Colonic mucosa (tissue), 4 donors: ENCODE measurements at regions not wholly inside any gene's neighbourhood (a gene's known extent, or its start where the extent isn't known, plus 50 kb on each side); places are given as distances from the start of the nearest gene placed in this dataset.
"Not testable (repeated sequence)": the region's sequence is repeated elsewhere in the genome, so short reads cannot be mapped to it uniquely, and the experiment has no call there.

ENCODE experiments used
- DNase-seq: peaks from one replicate; pipeline ENCODE4 v3.0.0-alpha.2; 2020
- H3K27ac ChIP-seq: fragments of 200-600 bp; one replicate; pipeline ENCODE4 v1.8.0; 2021
- H3K27me3 ChIP-seq: fragments of 200-600 bp; one replicate; pipeline ENCODE4 v1.8.0; 2021
- H3K36me3 ChIP-seq: fragments of 200-600 bp; one replicate; pipeline ENCODE4 v1.8.0; 2021
- H3K4me1 ChIP-seq: fragments of 200-600 bp; one replicate; pipeline ENCODE4 v1.8.0; 2021; ENCODE audit warnings: mild to moderate bottlenecking
- H3K4me3 ChIP-seq: fragments of 200-600 bp; one replicate; pipeline ENCODE4 v1.8.0; 2021
- H3K9ac ChIP-seq, 2 donors: one replicate each; pipeline ENCODE4 v1.7.0; 2013; ENCODE audit warnings: control low read depth in 2 of 2, low read depth in 2 of 2, low read length in 2 of 2
- H3K9me3 ChIP-seq: fragments of 200-600 bp; one replicate; pipeline ENCODE4 v1.8.0; 2021
- intact Hi-C: fragments of 100-400 bp; cut with DNase I; formaldehyde crosslinking; loops from one replicate; pipeline ENCODE4 v1.14.1; 2022
- TF ChIP-seq, protein P1 (sequence below): fragments of 200-600 bp; IDR thresholded peaks from one replicate; pipeline ENCODE4 v1.8.0; 2022; ENCODE audit warnings: antibody characterized with exemption, mild to moderate bottlenecking
- donor health status: healthy.
- donor health status: DM: no; HTN: no; CAD: no.
- donor health status: DM: no; HTN: no; CAD: no.

DNA sequence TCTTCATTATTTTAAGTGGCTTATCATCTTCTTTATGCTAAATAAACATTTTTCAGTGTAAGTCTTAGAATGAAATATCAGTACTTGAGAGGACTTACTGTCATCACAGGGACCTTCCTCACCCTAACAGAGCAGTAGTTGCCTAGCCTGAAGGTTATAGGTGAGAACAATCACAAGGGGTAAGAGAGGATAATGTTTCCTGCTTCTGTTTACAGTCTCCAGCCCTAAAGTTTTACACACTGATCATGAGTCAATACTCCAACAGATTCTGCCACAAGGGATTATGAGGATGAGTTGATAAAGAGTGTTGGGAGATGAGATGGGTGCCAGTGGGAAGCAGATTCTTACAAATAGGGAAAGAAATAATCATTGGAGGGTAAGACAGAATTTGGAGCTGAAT is 265.1 kb upstream of the DAB2 start:
- no peaks in the 10 kb centered on the region for H3K4me1 ChIP-seq
- no peaks in the 10 kb centered on the region for H3K36me3 ChIP-seq
- intact Hi-C loops, result loop anchor here (5.0 kb wide), 1 partner anchor 93 kb away; no protein-coding TSS in a partner anchor
- no peaks in the 10 kb centered on the region for H3K27me3 ChIP-seq
- H3K9ac ChIP-seq, result no peak overlapping the region
- H3K4me3 ChIP-seq, result no peak overlapping the region
- TF ChIP-seq, protein P1, sequence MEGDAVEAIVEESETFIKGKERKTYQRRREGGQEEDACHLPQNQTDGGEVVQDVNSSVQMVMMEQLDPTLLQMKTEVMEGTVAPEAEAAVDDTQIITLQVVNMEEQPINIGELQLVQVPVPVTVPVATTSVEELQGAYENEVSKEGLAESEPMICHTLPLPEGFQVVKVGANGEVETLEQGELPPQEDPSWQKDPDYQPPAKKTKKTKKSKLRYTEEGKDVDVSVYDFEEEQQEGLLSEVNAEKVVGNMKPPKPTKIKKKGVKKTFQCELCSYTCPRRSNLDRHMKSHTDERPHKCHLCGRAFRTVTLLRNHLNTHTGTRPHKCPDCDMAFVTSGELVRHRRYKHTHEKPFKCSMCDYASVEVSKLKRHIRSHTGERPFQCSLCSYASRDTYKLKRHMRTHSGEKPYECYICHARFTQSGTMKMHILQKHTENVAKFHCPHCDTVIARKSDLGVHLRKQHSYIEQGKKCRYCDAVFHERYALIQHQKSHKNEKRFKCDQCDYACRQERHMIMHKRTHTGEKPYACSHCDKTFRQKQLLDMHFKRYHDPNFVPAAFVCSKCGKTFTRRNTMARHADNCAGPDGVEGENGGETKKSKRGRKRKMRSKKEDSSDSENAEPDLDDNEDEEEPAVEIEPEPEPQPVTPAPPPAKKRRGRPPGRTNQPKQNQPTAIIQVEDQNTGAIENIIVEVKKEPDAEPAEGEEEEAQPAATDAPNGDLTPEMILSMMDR, result no peak
- no peak for DNase-seq
- H3K27ac ChIP-seq, result peak overlapping the region; percentile 47
- no peaks in the 10 kb centered on the region for H3K9me3 ChIP-seq

DNA sequence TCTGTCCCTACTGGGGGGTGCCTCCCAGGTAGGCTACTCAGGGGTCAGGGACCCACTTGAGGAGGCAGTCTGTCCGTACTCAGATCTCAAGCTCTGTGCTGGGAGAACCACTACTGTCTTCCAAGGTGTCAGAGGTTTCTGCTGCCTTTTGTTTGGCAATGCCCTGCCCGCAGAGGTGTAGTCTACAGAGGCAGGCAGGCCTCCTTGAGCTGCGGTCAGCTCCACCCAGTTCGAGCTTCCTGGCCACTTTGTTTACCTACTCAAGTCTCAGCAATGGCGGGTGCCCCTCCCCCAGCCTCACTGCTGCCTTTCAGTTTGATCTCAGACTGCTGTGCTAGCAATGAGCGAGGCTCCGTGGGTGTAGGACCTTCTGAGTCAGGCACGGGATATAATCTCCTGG is 263.1 kb upstream of the DAB2 start:
- DNase-seq, H3K9ac ChIP-seq, H3K9me3 ChIP-seq, H3K27me3 ChIP-seq, H3K4me3 ChIP-seq, H3K4me1 ChIP-seq, H3K27ac ChIP-seq, H3K36me3 ChIP-seq, intact Hi-C loops: not testable (repeated sequence)

DNA sequence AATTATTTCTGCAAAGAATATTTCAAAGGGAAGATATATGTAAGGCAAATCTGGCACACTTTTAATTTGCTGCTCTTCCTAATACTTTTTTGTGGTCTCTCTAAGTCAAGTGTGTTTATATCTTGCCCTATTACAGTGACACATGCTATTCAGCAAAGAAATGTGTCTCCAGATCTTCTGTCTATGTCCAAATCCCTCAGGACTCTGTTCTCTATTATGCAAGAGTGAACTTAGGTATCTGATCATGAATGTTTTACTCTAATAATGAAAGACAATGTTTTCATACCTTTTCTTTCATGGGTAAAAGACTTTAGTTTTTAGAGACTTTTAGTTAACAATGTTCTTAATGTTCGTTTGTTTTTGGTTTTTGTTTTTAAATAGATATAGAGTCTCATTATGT is 255.4 kb upstream of the DAB2 start:
- Histone ChIP-seq H3K4me1 (no peaks in the 10 kb centered on the region), H3K27ac (no peak overlapping the region), H3K36me3 (no peaks in the 10 kb centered on the region), H3K4me3 (no peak overlapping the region), H3K9ac (no peak overlapping the region), H3K9me3 (no peaks in the 10 kb centered on the region), H3K27me3 (no peaks in the 10 kb centered on the region)
- no peak for DNase-seq
- intact Hi-C loops, result no loop called here
- TF ChIP-seq, protein P1, result no peak

DNA sequence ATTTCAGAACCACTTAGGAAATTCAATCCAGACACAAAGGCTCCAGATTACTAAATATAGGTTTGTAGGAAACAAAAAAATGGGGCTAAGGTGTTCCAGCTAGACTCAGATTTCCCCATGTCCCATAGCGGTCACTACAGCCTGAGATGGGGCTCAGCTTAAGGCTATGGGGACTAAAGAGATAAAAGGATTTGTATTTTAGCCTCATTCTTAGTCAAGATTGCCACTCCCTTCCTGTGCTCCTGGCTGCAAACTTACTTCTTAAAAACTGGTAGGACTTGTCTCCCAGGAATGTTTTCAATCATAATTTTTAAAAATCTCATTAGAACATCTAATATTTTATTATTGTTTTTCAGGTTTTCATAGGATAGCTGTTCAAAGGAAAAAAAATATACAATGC is 253.8 kb upstream of the DAB2 start:
- no peaks in the 10 kb centered on the region for H3K36me3 ChIP-seq
- TF ChIP-seq, protein P1, result no peak
- no peaks in the 10 kb centered on the region for H3K27me3 ChIP-seq
- H3K9ac ChIP-seq, result no peak overlapping the region
- intact Hi-C loops, result no loop called here
- DNase-seq, result no peak
- H3K9me3 ChIP-seq, result no peaks in the 10 kb centered on the region
- no peaks in the 10 kb centered on the region for H3K4me1 ChIP-seq
- no peak overlapping the region for H3K27ac ChIP-seq
- H3K4me3 ChIP-seq, result no peak overlapping the region

DNA sequence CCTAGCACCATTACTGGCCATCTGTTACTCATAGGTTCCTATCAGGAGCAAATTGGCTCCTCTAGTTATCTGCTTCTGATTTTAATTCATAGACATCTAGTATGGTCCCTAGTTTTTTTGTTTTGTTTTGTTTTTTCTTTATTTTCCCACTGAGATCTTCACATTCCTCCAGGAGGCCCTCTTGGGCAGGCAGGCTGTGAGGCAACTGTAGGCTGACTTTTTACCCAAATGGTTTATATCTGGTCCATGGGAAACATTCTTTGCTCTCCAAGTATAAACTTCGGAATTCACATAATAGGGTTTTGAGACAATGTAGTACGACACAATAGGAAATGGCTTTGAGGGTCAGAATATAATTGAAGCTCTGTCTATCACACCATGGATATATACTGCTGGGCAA is 250.9 kb upstream of the DAB2 start:
- H3K27ac ChIP-seq, result peak overlapping the region; percentile 76
- DNase-seq, result no peak
- no peaks in the 10 kb centered on the region for H3K27me3 ChIP-seq
- no peaks in the 10 kb centered on the region for H3K9me3 ChIP-seq
- intact Hi-C loops, result no loop called here
- no peaks in the 10 kb centered on the region for H3K4me1 ChIP-seq
- no peak overlapping the region for H3K9ac ChIP-seq
- no peak overlapping the region for H3K4me3 ChIP-seq
- H3K36me3 ChIP-seq, result no peaks in the 10 kb centered on the region
- TF ChIP-seq, protein P1, result no peak

DNA sequence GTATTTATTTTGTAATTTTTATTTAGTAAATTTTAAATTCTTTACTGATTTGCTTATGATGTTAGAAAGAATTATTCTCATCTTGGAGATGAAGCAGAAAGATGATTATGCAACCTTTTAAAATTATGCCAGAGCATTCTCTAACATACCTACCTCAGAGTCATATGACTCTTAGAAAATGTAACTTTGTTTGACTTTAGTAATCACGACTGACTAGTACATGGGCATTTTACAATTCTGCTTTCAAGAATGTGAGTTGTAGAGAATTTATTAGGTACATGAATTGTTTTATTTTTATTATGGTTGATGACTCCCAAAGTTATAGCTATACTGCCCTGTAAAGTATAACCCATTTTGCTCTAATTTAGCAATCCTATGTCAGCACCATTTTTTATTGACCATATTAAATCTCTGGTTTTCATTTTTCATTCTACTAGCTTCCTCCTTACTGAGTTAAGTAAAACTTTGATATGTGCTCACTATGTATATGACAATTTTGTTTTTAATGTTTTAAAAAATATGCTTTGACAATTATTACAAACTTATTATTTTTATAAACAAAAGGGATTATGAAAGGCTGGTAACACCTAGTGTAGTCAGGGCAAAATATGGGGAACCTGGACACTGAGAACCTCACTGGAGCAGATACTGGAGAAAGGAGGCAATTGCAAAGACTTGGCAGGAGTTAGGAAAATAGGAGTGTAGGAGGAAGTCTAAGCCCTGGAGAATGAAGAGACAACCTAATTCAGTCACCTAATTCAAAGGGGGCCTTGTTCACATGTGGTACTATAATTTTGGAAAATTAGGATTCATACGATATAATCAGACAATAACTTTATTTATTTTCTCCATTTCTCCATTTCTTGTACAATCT is 249.7 kb upstream of the DAB2 start:
- intact Hi-C loops, result no loop called here
- no peaks in the 10 kb centered on the region for H3K27me3 ChIP-seq
- H3K27ac ChIP-seq, result peak overlapping the region; percentile 76
- no peaks in the 10 kb centered on the region for H3K4me1 ChIP-seq
- DNase-seq, result no peak
- H3K36me3 ChIP-seq, result no peaks in the 10 kb centered on the region
- H3K9ac ChIP-seq, result no peak overlapping the region
- no peak overlapping the region for H3K4me3 ChIP-seq
- H3K9me3 ChIP-seq, result no peaks in the 10 kb centered on the region
- TF ChIP-seq, protein P1, result no peak
